ENCODE measurements at regions not wholly inside any gene's neighbourhood (a gene's known extent, or its start where the extent isn't known, plus 50 kb on each side); places are given as distances from the start of the nearest gene placed in this dataset.
"Not testable (repeated sequence)": the region's sequence is repeated elsewhere in the genome, so short reads cannot be mapped to it uniquely, and the experiment has no call there.

GRCh38 chr3:147244397-147244796 lies 161.9 kb downstream of the ZIC4 start:
- no peak overlapping the region for H3K4me3 ChIP-seq (ENCODE audit: low read length)
- H3K4me1 ChIP-seq (ENCODE audit: control insufficient read depth, insufficient read depth, low read length) = no peaks in the 10 kb centered on the region
- no peak overlapping the region for H3K27ac ChIP-seq (ENCODE audit: low read length)
- H3K27me3 ChIP-seq (ENCODE audit: control insufficient read depth, insufficient read depth, low read length) = no peaks in the 10 kb centered on the region
- H3K36me3 ChIP-seq (ENCODE audit: control insufficient read depth, insufficient read depth, low read length) = no peaks in the 10 kb centered on the region
- DNase-seq = no peak
- no peaks in the 10 kb centered on the region for H3K9me3 ChIP-seq (ENCODE audit: control insufficient read depth, low read depth, low read length)

- H3K27me3 ChIP-seq (ENCODE audit: control insufficient read depth, insufficient read depth, low read length) = no peaks in the 10 kb centered on the region
- no peaks in the 10 kb centered on the region for H3K9me3 ChIP-seq (ENCODE audit: control insufficient read depth, low read depth, low read length)
- WGBS (ENCODE audit: insufficient coverage, low lambda C conversion rate) = 86% methylated on average over 1 of the region's 1 CpG
- no peaks in the 10 kb centered on the region for H3K4me1 ChIP-seq (ENCODE audit: control insufficient read depth, insufficient read depth, low read length)
- no peak overlapping the region for H3K4me3 ChIP-seq (ENCODE audit: low read length)
- DNase-seq = no peak
- H3K27ac ChIP-seq (ENCODE audit: low read length) = no peak overlapping the region
- H3K36me3 ChIP-seq (ENCODE audit: control insufficient read depth, insufficient read depth, low read length) = no peaks in the 10 kb centered on the region
Observed at GRCh38 chr3:147240581-147240980, 165.8 kb downstream of the ZIC4 start.

- no peaks in the 10 kb centered on the region for H3K36me3 ChIP-seq (ENCODE audit: control insufficient read depth, insufficient read depth, low read length)
- H3K9me3 ChIP-seq (ENCODE audit: control insufficient read depth, low read depth, low read length) = no peaks in the 10 kb centered on the region
- no peak overlapping the region for H3K27ac ChIP-seq (ENCODE audit: low read length)
- H3K27me3 ChIP-seq (ENCODE audit: control insufficient read depth, insufficient read depth, low read length) = no peaks in the 10 kb centered on the region
- H3K4me1 ChIP-seq (ENCODE audit: control insufficient read depth, insufficient read depth, low read length) = no peaks in the 10 kb centered on the region
- DNase-seq = no peak
- 79% methylated on average over 2 of the region's 4 CpGs for WGBS (ENCODE audit: insufficient coverage, low lambda C conversion rate)
- H3K4me3 ChIP-seq (ENCODE audit: low read length) = no peak overlapping the region
Observed at GRCh38 chr3:147237991-147238390, 168.4 kb downstream of the ZIC4 start.

GRCh38 chr3:147231980-147232379 lies 174.4 kb downstream of the ZIC4 start:
- DNase-seq; H3K27ac ChIP-seq (ENCODE audit: low read length); H3K36me3 ChIP-seq (ENCODE audit: control insufficient read depth, insufficient read depth, low read length); H3K4me3 ChIP-seq (ENCODE audit: low read length); H3K4me1 ChIP-seq (ENCODE audit: control insufficient read depth, insufficient read depth, low read length); H3K27me3 ChIP-seq (ENCODE audit: control insufficient read depth, insufficient read depth, low read length); H3K9me3 ChIP-seq (ENCODE audit: control insufficient read depth, low read depth, low read length): not testable (repeated sequence)
- WGBS (ENCODE audit: insufficient coverage, low lambda C conversion rate) = 64% methylated on average over 3 of the region's 3 CpGs

- H3K36me3 ChIP-seq (ENCODE audit: control insufficient read depth, insufficient read depth, low read length) = no peaks in the 10 kb centered on the region
- WGBS (ENCODE audit: insufficient coverage, low lambda C conversion rate) = no CpG with 5 or more reads among the region's 2 CpGs
- DNase-seq = no peak
- H3K4me3 ChIP-seq (ENCODE audit: low read length) = no peak overlapping the region
- no peaks in the 10 kb centered on the region for H3K27me3 ChIP-seq (ENCODE audit: control insufficient read depth, insufficient read depth, low read length)
- H3K9me3 ChIP-seq (ENCODE audit: control insufficient read depth, low read depth, low read length) = no peaks in the 10 kb centered on the region
- H3K4me1 ChIP-seq (ENCODE audit: control insufficient read depth, insufficient read depth, low read length) = no peaks in the 10 kb centered on the region
- H3K27ac ChIP-seq (ENCODE audit: low read length) = no peak overlapping the region
Observed at GRCh38 chr3:147231111-147231510, 175.2 kb downstream of the ZIC4 start.

GRCh38 chr3:147222291-147222690 lies 184.1 kb downstream of the ZIC4 start:
- Histone ChIP-seq H3K4me1 (ENCODE audit: control insufficient read depth, insufficient read depth, low read length) (no peaks in the 10 kb centered on the region), H3K27me3 (ENCODE audit: control insufficient read depth, insufficient read depth, low read length) (no peaks in the 10 kb centered on the region), H3K9me3 (ENCODE audit: control insufficient read depth, low read depth, low read length) (no peaks in the 10 kb centered on the region), H3K27ac (ENCODE audit: low read length) (no peak overlapping the region), H3K36me3 (ENCODE audit: control insufficient read depth, insufficient read depth, low read length) (no peaks in the 10 kb centered on the region), H3K4me3 (ENCODE audit: low read length) (no peak overlapping the region)
- no CpG with 5 or more reads among the region's 1 CpG for WGBS (ENCODE audit: insufficient coverage, low lambda C conversion rate)
- no peak for DNase-seq

- no peak for DNase-seq
- no peaks in the 10 kb centered on the region for H3K27me3 ChIP-seq (ENCODE audit: control insufficient read depth, insufficient read depth, low read length)
- H3K4me1 ChIP-seq (ENCODE audit: control insufficient read depth, insufficient read depth, low read length) = no peaks in the 10 kb centered on the region
- no peak overlapping the region for H3K27ac ChIP-seq (ENCODE audit: low read length)
- no peak overlapping the region for H3K4me3 ChIP-seq (ENCODE audit: low read length)
- H3K36me3 ChIP-seq (ENCODE audit: control insufficient read depth, insufficient read depth, low read length) = no peaks in the 10 kb centered on the region
- H3K9me3 ChIP-seq (ENCODE audit: control insufficient read depth, low read depth, low read length) = no peaks in the 10 kb centered on the region
- 83% methylated on average over 1 of the region's 4 CpGs for WGBS (ENCODE audit: insufficient coverage, low lambda C conversion rate)
Observed at GRCh38 chr3:147218965-147219364, 187.4 kb downstream of the ZIC4 start.

- no peak overlapping the region for H3K4me3 ChIP-seq (ENCODE audit: low read length)
- WGBS (ENCODE audit: insufficient coverage, low lambda C conversion rate) = no CpG with 5 or more reads among the region's 1 CpG
- H3K36me3 ChIP-seq (ENCODE audit: control insufficient read depth, insufficient read depth, low read length) = no peaks in the 10 kb centered on the region
- H3K9me3 ChIP-seq (ENCODE audit: control insufficient read depth, low read depth, low read length) = no peaks in the 10 kb centered on the region
- H3K4me1 ChIP-seq (ENCODE audit: control insufficient read depth, insufficient read depth, low read length) = no peaks in the 10 kb centered on the region
- no peak overlapping the region for H3K27ac ChIP-seq (ENCODE audit: low read length)
- no peak for DNase-seq
- H3K27me3 ChIP-seq (ENCODE audit: control insufficient read depth, insufficient read depth, low read length) = no peaks in the 10 kb centered on the region
Observed at GRCh38 chr3:147216143-147216673, 190.1 kb downstream of the ZIC4 start.

- Histone ChIP-seq H3K27me3 (ENCODE audit: control insufficient read depth, insufficient read depth, low read length) (no peaks in the 10 kb centered on the region), H3K4me1 (ENCODE audit: control insufficient read depth, insufficient read depth, low read length) (no peaks in the 10 kb centered on the region)
Observed at GRCh38 chr3:147215660-147216059, 190.7 kb downstream of the ZIC4 start.

GRCh38 chr3:147213633-147214032 lies 192.7 kb downstream of the ZIC4 start:
- no peak overlapping the region for H3K27ac ChIP-seq (ENCODE audit: low read length)
- 92% methylated on average over 1 of the region's 2 CpGs for WGBS (ENCODE audit: insufficient coverage, low lambda C conversion rate)
- H3K4me1 ChIP-seq (ENCODE audit: control insufficient read depth, insufficient read depth, low read length) = no peaks in the 10 kb centered on the region
- no peaks in the 10 kb centered on the region for H3K27me3 ChIP-seq (ENCODE audit: control insufficient read depth, insufficient read depth, low read length)
- no peaks in the 10 kb centered on the region for H3K9me3 ChIP-seq (ENCODE audit: control insufficient read depth, low read depth, low read length)
- no peak overlapping the region for H3K4me3 ChIP-seq (ENCODE audit: low read length)
- no peaks in the 10 kb centered on the region for H3K36me3 ChIP-seq (ENCODE audit: control insufficient read depth, insufficient read depth, low read length)
- no peak for DNase-seq

More at GRCh38 chr3:147215660-147216059, 190.7 kb downstream of the ZIC4 start:
- no peaks in the 10 kb centered on the region for H3K9me3 ChIP-seq (ENCODE audit: control insufficient read depth, low read depth, low read length)
- H3K27ac ChIP-seq (ENCODE audit: low read length) = no peak overlapping the region
- no peaks in the 10 kb centered on the region for H3K36me3 ChIP-seq (ENCODE audit: control insufficient read depth, insufficient read depth, low read length)
- DNase-seq = no peak
- no peak overlapping the region for H3K4me3 ChIP-seq (ENCODE audit: low read length)

GRCh38 chr3:147210676-147211075 lies 195.7 kb downstream of the ZIC4 start:
- H3K36me3 ChIP-seq (ENCODE audit: control insufficient read depth, insufficient read depth, low read length) = no peaks in the 10 kb centered on the region
- H3K27me3 ChIP-seq (ENCODE audit: control insufficient read depth, insufficient read depth, low read length) = no peaks in the 10 kb centered on the region
- H3K4me3 ChIP-seq (ENCODE audit: low read length) = no peak overlapping the region
- H3K27ac ChIP-seq (ENCODE audit: low read length) = no peak overlapping the region
- H3K4me1 ChIP-seq (ENCODE audit: control insufficient read depth, insufficient read depth, low read length) = no peaks in the 10 kb centered on the region
- H3K9me3 ChIP-seq (ENCODE audit: control insufficient read depth, low read depth, low read length) = no peaks in the 10 kb centered on the region
- DNase-seq = no peak
